GM12874 (cell line): ENCODE measurements at regions not wholly inside any gene's neighbourhood (a gene's known extent, or its start where the extent isn't known, plus 50 kb on each side); places are given as distances from the start of the nearest gene placed in this dataset.

Experiments used
- CTCF ChIP-seq: IDR thresholded peaks from 2 replicates; pipeline ENCODE4 v1.5.1; 2011; ENCODE audit warnings: low read depth, mild to moderate bottlenecking, control low read depth, low read length, moderate library complexity; ENCODE audit not compliant: insufficient read depth

GRCh38 chr21:35217504-35218060 lies 168.5 kb upstream of the RUNX1 start:
- TF ChIP-seq CTCF, result no peak

- TF ChIP-seq CTCF, result no peak
Measured at GRCh38 chr21:35216996-35217395, 167.9 kb upstream of the RUNX1 start.

- TF ChIP-seq CTCF, result no peak
Measured at GRCh38 chr21:35215870-35216269, 166.8 kb upstream of the RUNX1 start.

- no peak for TF ChIP-seq CTCF
Measured at GRCh38 chr21:35212393-35213127, 163.5 kb upstream of the RUNX1 start.

GRCh38 chr21:35211782-35212181 lies 162.7 kb upstream of the RUNX1 start:
- no peak for TF ChIP-seq CTCF

- no peak for TF ChIP-seq CTCF
Measured at GRCh38 chr21:35210093-35210492, 161.0 kb upstream of the RUNX1 start.

- no peak for TF ChIP-seq CTCF
Measured at GRCh38 chr21:35208810-35209517, 159.9 kb upstream of the RUNX1 start.
